ENCODE measurements at regions not wholly inside any gene's neighbourhood (a gene's known extent, or its start where the extent isn't known, plus 50 kb on each side); places are given as distances from the start of the nearest gene placed in this dataset.
"Not testable (repeated sequence)": the region's sequence is repeated elsewhere in the genome, so short reads cannot be mapped to it uniquely, and the experiment has no call there.

DNA sequence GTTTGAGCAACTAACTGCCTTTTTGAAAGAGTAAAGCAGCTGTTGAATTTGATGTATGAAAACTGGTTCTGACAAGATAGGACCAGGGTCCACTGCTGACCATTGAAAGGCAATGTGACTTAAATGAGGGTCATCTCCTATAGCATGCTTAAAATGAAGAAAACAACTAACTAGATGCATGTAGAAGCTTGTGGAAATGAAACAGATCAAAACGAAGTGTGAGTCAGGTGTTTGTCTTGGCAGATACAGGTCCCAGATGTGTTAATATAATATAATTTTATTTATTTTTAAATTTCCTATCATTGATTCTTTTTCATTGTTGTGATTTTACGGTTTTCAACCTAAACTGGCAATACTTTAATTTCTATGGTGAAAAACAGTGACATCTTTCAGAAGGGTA lies 83.6 kb downstream of the ATOH1 start:
- no peaks in the 10 kb centered on the region for H3K4me1 ChIP-seq
- no peaks in the 10 kb centered on the region for H3K9me3 ChIP-seq
- no peaks in the 10 kb centered on the region for H3K27me3 ChIP-seq
- intact Hi-C loops (cut with DNase I) = no loop called here
- no peak overlapping the region for H3K4me3 ChIP-seq
- ATAC-seq (no peak), DNase-seq (no peak)
- TF ChIP-seq CTCF (IDR thresholded peaks at IDR 0.05) = no peak
- 69 to 72% methylated on average over 2 of the region's 2 CpGs for WGBS, 2 donors
- H3K27ac ChIP-seq = no peak overlapping the region
- H3K36me3 ChIP-seq = no peaks in the 10 kb centered on the region

DNA sequence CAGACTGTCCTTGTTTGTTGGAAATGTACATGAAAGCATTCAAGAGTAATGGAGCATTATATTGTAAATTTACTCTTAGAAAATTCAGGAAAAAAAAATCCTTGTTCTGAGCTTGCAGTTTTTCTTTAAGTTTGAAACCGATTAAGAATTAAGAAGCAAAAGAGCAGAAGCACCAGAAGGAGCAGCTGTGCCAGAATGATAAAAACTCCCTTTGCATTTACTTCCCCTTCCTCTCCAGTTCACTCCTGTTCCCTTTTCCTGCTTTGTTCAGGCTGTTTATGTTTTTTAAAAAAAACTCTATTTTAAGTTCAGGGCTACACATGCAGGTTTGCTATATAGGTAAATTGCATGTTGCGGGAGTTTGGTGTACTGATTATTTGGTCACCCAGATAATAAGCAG lies 90.3 kb downstream of the ATOH1 start:
- no peaks in the 10 kb centered on the region for H3K27me3 ChIP-seq
- no peak overlapping the region for H3K4me3 ChIP-seq
- TF ChIP-seq CTCF (IDR thresholded peaks at IDR 0.05) = no peak
- intact Hi-C loops (cut with DNase I) = no loop called here
- no peaks in the 10 kb centered on the region for H3K36me3 ChIP-seq
- no peak overlapping the region for H3K27ac ChIP-seq
- peaks cover 0 to 6% (median 0%) of the 10 kb centered on the region in 11 donors for H3K9me3 ChIP-seq
- WGBS, 2 donors = 73 to 79% methylated on average over 2 of the region's 2 CpGs
- ATAC-seq = no peak
- DNase-seq = no peak
- H3K4me1 ChIP-seq = no peaks in the 10 kb centered on the region

DNA sequence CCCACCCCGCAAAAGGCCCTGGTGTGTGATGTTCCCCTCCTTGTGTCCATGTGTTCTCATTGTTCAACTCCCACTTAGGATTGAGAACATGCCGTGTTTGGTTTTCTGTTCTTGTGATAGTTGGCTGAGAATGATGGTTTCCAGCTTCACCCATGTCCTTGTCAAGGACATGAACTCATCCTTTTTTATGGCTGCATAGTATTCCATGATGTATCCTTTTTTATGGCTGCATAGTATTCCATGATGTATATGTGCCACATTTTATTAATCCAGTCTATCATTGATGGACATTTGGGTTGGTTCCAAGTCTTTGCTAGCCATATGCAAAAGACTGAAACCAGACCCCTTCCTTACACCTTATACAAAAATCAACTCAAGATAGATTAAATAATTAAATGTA lies 95.0 kb downstream of the ATOH1 start:
- not testable (repeated sequence) for ATAC-seq
- WGBS, 2 donors = 73 to 81% methylated on average over 2 of the region's 2 CpGs

DNA sequence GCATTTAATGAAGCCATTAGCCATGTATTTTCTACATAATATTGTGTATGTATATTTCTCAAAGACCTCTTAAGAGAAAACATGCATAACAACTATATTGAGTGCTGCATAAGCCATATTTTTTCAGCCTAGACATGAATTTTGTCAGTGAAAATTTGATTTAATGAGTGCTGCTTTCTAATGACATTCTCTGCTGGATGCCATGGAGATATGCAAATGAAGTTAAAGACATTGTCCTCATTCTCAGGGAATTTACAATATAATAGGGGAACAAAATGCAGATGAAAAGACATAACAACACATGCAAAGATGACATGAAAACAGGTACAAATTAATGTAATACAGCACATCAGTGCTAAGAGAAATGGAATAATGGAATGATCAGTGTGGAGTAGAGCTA lies 118.7 kb downstream of the ATOH1 start:
- H3K9me3 ChIP-seq = peaks cover 0 to 8% (median 0%) of the 10 kb centered on the region in 11 donors
- H3K27me3 ChIP-seq = no peaks in the 10 kb centered on the region
- TF ChIP-seq CTCF (IDR thresholded peaks at IDR 0.05) = no peak
- H3K4me3 ChIP-seq = no peak overlapping the region
- ATAC-seq (no peak), DNase-seq (no peak)
- no peak overlapping the region for H3K27ac ChIP-seq
- H3K36me3 ChIP-seq = no peaks in the 10 kb centered on the region
- intact Hi-C loops (cut with DNase I) = no loop called here
- no peaks in the 10 kb centered on the region for H3K4me1 ChIP-seq

More for the DNA sequence above, 95.0 kb downstream of the ATOH1 start:
- H3K4me3 ChIP-seq; H3K4me1 ChIP-seq; H3K27ac ChIP-seq; intact Hi-C loops (cut with DNase I); DNase-seq; H3K36me3 ChIP-seq; H3K27me3 ChIP-seq: not testable (repeated sequence)
- H3K9me3 ChIP-seq = peaks cover 0 to 31% (median 5%) of the 10 kb centered on the region in 11 donors

- DNase-seq = not testable (repeated sequence)
Measured at GRCh38 chr4:93950239-93950638, 121.7 kb downstream of the ATOH1 start.

GRCh38 chr4:93957186-93957585 lies 128.6 kb downstream of the ATOH1 start:
- intact Hi-C loops (cut with DNase I) = no loop called here

More at GRCh38 chr4:93950239-93950638, 121.7 kb downstream of the ATOH1 start:
- H3K27me3 ChIP-seq; H3K36me3 ChIP-seq; H3K4me1 ChIP-seq; intact Hi-C loops (cut with DNase I); H3K27ac ChIP-seq; ATAC-seq; H3K4me3 ChIP-seq: not testable (repeated sequence)
- 49 to 96% methylated on average over 4 of the region's 4 CpGs for WGBS, 2 donors
- H3K9me3 ChIP-seq = peaks cover 0 to 33% (median 11%) of the 10 kb centered on the region in 11 donors

More at GRCh38 chr4:93957186-93957585, 128.6 kb downstream of the ATOH1 start:
- TF ChIP-seq CTCF (IDR thresholded peaks at IDR 0.05) = no peak
- no peaks in the 10 kb centered on the region for H3K27me3 ChIP-seq
- no peak overlapping the region for H3K27ac ChIP-seq
- DNase-seq (no peak), ATAC-seq (no peak)
- no peaks in the 10 kb centered on the region for H3K4me1 ChIP-seq
- H3K4me3 ChIP-seq = no peak overlapping the region
- 90 to 96% methylated on average over 1 of the region's 1 CpG for WGBS, 2 donors
- peaks cover 0 to 30% (median 11%) of the 10 kb centered on the region in 11 donors for H3K9me3 ChIP-seq
- no peaks in the 10 kb centered on the region for H3K36me3 ChIP-seq
